NCI-H1694 (cell line): ENCODE measurements at regions not wholly inside any gene's neighbourhood (a gene's known extent, or its start where the extent isn't known, plus 50 kb on each side); places are given as distances from the start of the nearest gene placed in this dataset.
"Not testable (repeated sequence)": the region's sequence is repeated elsewhere in the genome, so short reads cannot be mapped to it uniquely, and the experiment has no call there.

Experiments used
- DNase-seq: peaks from one replicate; lab custom pipeline; 2025; lab: John Stamatoyannopoulos, UW

- no peak for DNase-seq
These were observed 277.6 kb upstream of the PLEKHG7 start for GRCh38 chr12:92425165-92425564.

GRCh38 chr12:92424338-92424737, 278.5 kb upstream of the PLEKHG7 start:
- no peak for DNase-seq

GRCh38 chr12:92421701-92422100, 276.1 kb upstream of the BTG1 start:
- no peak for DNase-seq

- DNase-seq, result no peak
These were observed 275.4 kb upstream of the BTG1 start for GRCh38 chr12:92421042-92421441.

GRCh38 chr12:92419201-92419600, 273.6 kb upstream of the BTG1 start:
- no peak for DNase-seq

- DNase-seq, result no peak
These were observed 272.7 kb upstream of the BTG1 start for GRCh38 chr12:92418381-92418780.

GRCh38 chr12:92417373-92417772, 271.7 kb upstream of the BTG1 start:
- no peak for DNase-seq

GRCh38 chr12:92416385-92416812, 270.8 kb upstream of the BTG1 start:
- DNase-seq, result no peak

GRCh38 chr12:92414170-92415070, 268.8 kb upstream of the BTG1 start:
- no peak for DNase-seq

- DNase-seq, result no peak
These were observed 267.6 kb upstream of the BTG1 start for GRCh38 chr12:92413286-92413685.

- no peak for DNase-seq
These were observed 267.2 kb upstream of the BTG1 start for GRCh38 chr12:92412856-92413255.

- no peak for DNase-seq
These were observed 266.0 kb upstream of the BTG1 start for GRCh38 chr12:92411687-92412086.

GRCh38 chr12:92408072-92408900, 262.6 kb upstream of the BTG1 start:
- no peak for DNase-seq

GRCh38 chr12:92406404-92407070, 260.9 kb upstream of the BTG1 start:
- DNase-seq, result not testable (repeated sequence)

- DNase-seq, result not testable (repeated sequence)
These were observed 260.2 kb upstream of the BTG1 start for GRCh38 chr12:92405801-92406251.

GRCh38 chr12:92404921-92405320, 259.3 kb upstream of the BTG1 start:
- no peak for DNase-seq

- DNase-seq, result no peak
These were observed 258.7 kb upstream of the BTG1 start for GRCh38 chr12:92404259-92404894.

- no peak for DNase-seq
These were observed 257.8 kb upstream of the BTG1 start for GRCh38 chr12:92403210-92404175.

- DNase-seq, result no peak
These were observed 256.8 kb upstream of the BTG1 start for GRCh38 chr12:92402415-92402814.

- DNase-seq, result no peak
These were observed 254.4 kb upstream of the BTG1 start for GRCh38 chr12:92400006-92400405.
